HepG2 (cell line): ENCODE measurements at regions not wholly inside any gene's neighbourhood (a gene's known extent, or its start where the extent isn't known, plus 50 kb on each side); places are given as distances from the start of the nearest gene placed in this dataset.

Experiments
- CC2D1A ChIP-seq: sonication (generic); formaldehyde crosslinking; IDR thresholded peaks from 2 replicates; pipeline ENCODE4 v1.8.1; 2023; ENCODE audit warnings: mild to moderate bottlenecking, missing genetic modification reagents
- CREM ChIP-seq, 2 experiments: sonication (generic) in 1 of 2; formaldehyde crosslinking in 1 of 2; IDR thresholded peaks; 2 replicates each; pipeline versions ENCODE4 v1.4.0 to v1.6.1; 2016 to 2020; ENCODE audit warnings: antibody characterized with exemption in 1 of 2, mild to moderate bottlenecking in 1 of 2, missing genetic modification reagents in 1 of 2
- MAF1 ChIP-seq: sonication (generic); formaldehyde crosslinking; IDR thresholded peaks from 2 replicates; pipeline ENCODE4 v1.5.0; 2020; ENCODE audit warnings: missing genetic modification reagents, borderline replicate concordance
- MAZ ChIP-seq, 2 experiments: sonication (generic) in 1 of 2; formaldehyde crosslinking in 1 of 2; IDR thresholded peaks; 2 replicates each; pipeline versions ENCODE4 v1.5.0 to v1.6.1; 2012 to 2020; ENCODE audit warnings: low read depth in 2 of 2, mild to moderate bottlenecking in 2 of 2, borderline replicate concordance in 1 of 2, improper control_type of control experiment in 1 of 2, low read length in 1 of 2, missing genetic modification reagents in 1 of 2, moderate library complexity in 1 of 2
- NFE2 ChIP-seq: sonication (generic); formaldehyde crosslinking; IDR thresholded peaks from 2 replicates; pipeline ENCODE4 v1.4.0; 2020; ENCODE audit warnings: missing genetic modification reagents
- TRIM24 ChIP-seq: sonication (generic); formaldehyde crosslinking; IDR thresholded peaks from 2 replicates; pipeline ENCODE4 v1.8.0; 2022; ENCODE audit warnings: mild to moderate bottlenecking, missing genetic modification reagents
- ZBTB8A ChIP-seq: sonication (generic); formaldehyde crosslinking; IDR thresholded peaks from 2 replicates; pipeline ENCODE4 v1.4.0; 2020; ENCODE audit warnings: mild to moderate bottlenecking, low read depth, missing genetic modification reagents, borderline replicate concordance
- ZNF12 ChIP-seq: sonication (generic); formaldehyde crosslinking; IDR thresholded peaks from 2 replicates; pipeline ENCODE4 v1.5.0; 2020; ENCODE audit warnings: missing genetic modification reagents
- ZNF232 ChIP-seq: sonication (generic); formaldehyde crosslinking; IDR thresholded peaks from 2 replicates; pipeline ENCODE4 v1.4.0; 2020; ENCODE audit warnings: missing genetic modification reagents, borderline replicate concordance
- ZNF343 ChIP-seq: sonication (generic); formaldehyde crosslinking; IDR thresholded peaks from 2 replicates; pipeline ENCODE4 v1.4.0; 2020; ENCODE audit warnings: mild to moderate bottlenecking, missing genetic modification reagents
- ZNF556 ChIP-seq: sonication (generic); formaldehyde crosslinking; IDR thresholded peaks from 2 replicates; pipeline ENCODE4 v1.4.0; 2020; ENCODE audit warnings: mild to moderate bottlenecking, missing genetic modification reagents, borderline replicate concordance
- ZNF619 ChIP-seq: sonication (generic); formaldehyde crosslinking; IDR thresholded peaks from 2 replicates; pipeline ENCODE4 v1.4.0; 2020; ENCODE audit warnings: mild to moderate bottlenecking, missing genetic modification reagents
- ZNF672 ChIP-seq: sonication (generic); formaldehyde crosslinking; IDR thresholded peaks from 2 replicates; pipeline ENCODE4 v1.8.1; 2022; ENCODE audit warnings: missing genetic modification reagents
- ZNF737 ChIP-seq: sonication (generic); formaldehyde crosslinking; IDR thresholded peaks from 2 replicates; pipeline ENCODE4 v1.5.0; 2020; ENCODE audit warnings: missing genetic modification reagents, mild to moderate bottlenecking, borderline replicate concordance
- ZNF782 ChIP-seq: sonication (generic); formaldehyde crosslinking; IDR thresholded peaks from 2 replicates; pipeline ENCODE4 v1.4.0; 2020; ENCODE audit warnings: missing genetic modification reagents, mild to moderate bottlenecking, borderline replicate concordance
- TF ChIP-seq, protein P1 (sequence below): sonication (generic); formaldehyde crosslinking; IDR thresholded peaks from 2 replicates; pipeline ENCODE4 v1.5.0; 2020; ENCODE audit warnings: mild to moderate bottlenecking, missing genetic modification reagents, borderline replicate concordance
- TF ChIP-seq, protein P2 (sequence below): sonication (generic); formaldehyde crosslinking; IDR thresholded peaks from 2 replicates; pipeline ENCODE4 v1.8.1; 2023; ENCODE audit warnings: mild to moderate bottlenecking, moderate library complexity, missing genetic modification reagents
- TF ChIP-seq, protein P3 (sequence below): sonication (generic); formaldehyde crosslinking; IDR thresholded peaks from 2 replicates; pipeline ENCODE4 v1.8.1; 2023; ENCODE audit warnings: missing genetic modification reagents, mild to moderate bottlenecking, borderline replicate concordance
- TF ChIP-seq, protein P4 (sequence below): sonication (generic); IDR thresholded peaks from 2 replicates; pipeline ENCODE4 v1.6.1; 2016; ENCODE audit warnings: low read depth, borderline replicate concordance
- TF ChIP-seq, protein P5 (sequence below): sonication (generic); formaldehyde crosslinking; IDR thresholded peaks from 2 replicates; pipeline ENCODE4 v1.4.0; 2020; ENCODE audit warnings: mild to moderate bottlenecking, missing genetic modification reagents, borderline replicate concordance

DNA sequence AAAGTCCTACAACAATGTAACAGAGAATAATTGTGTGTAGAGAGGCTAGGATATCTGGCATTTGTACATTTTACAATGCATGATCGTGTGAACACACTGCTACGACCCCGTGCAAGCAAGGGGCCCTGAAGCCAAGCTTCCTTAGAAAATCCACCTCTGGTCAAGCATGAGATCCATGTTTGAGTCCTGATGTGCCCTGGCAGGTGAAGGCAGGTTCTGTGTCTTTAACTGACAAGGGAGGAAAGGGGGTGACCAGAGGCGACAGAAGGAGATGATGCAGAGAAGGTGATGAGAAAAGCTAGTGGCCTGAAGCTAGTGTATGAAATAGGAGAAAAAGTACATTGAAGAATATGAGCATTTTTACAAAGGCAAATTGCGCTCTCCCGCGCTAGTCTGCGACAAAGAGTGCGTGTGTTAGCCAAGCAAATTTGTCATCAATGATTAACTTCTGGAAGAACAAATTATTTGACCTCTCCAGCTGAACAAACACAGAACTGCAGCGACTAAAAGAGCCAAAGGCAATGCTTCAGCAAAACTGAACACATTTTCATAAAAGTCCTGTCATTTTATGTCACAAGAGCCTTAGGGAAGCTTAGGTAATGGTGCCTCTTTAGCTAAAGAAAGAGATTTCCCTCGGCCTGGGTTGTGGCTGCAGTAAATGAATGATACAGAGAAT lies 101.7 kb upstream of the DAPK1 start (continued):
- TF ChIP-seq, protein P1, sequence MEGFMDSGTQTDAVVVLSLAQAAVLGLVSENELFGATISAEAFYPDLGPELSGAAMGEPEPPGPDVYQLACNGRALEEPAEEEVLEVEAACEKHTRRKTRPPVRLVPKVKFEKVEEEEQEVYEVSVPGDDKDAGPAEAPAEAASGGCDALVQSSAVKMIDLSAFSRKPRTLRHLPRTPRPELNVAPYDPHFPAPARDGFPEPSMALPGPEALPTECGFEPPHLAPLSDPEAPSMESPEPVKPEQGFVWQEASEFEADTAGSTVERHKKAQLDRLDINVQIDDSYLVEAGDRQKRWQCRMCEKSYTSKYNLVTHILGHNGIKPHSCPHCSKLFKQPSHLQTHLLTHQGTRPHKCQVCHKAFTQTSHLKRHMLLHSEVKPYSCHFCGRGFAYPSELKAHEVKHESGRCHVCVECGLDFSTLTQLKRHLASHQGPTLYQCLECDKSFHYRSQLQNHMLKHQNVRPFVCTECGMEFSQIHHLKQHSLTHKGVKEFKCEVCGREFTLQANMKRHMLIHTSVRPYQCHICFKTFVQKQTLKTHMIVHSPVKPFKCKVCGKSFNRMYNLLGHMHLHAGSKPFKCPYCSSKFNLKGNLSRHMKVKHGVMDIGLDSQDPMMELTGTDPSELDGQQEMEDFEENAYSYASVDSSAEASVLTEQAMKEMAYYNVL (CRISPR knock-in tag): no peak
- TF ChIP-seq, protein P2, sequence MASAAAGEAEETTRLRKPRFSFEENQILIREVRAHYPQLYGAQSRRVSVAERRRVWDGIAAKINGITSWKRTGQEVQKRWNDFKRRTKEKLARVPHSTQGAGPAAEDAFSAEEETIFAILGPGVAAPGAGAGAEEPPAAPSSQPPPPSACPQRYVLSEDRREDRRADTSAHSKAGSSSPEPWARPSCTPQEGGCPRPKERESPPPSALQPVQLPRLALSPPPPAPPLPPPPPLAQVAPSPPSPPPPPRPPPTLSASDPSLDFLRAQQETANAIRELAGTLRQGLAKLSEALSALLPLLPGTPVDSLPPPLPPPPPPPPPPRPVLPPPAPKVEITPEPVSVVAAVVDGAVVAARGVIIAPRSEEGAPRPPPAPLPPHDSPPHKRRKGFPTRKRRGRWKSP: peak; percentile 99
- TF ChIP-seq MAZ (IDR thresholded peaks at IDR 0.05; ENCODE audit: borderline replicate concordance, low read depth, low read length): no peak
- peak; percentile 35; the same call in 1 of the 2 replicates for TF ChIP-seq MAZ (CRISPR knock-in tag; IDR thresholded peaks at IDR 0.05; ENCODE audit: low read depth)
- TF ChIP-seq, protein P3, sequence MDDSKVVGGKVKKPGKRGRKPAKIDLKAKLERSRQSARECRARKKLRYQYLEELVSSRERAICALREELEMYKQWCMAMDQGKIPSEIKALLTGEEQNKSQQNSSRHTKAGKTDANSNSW (CRISPR knock-in tag): no peak
- TF ChIP-seq MAF1 (CRISPR knock-in tag): no peak
- no peak for TF ChIP-seq ZNF232 (CRISPR knock-in tag)
- TF ChIP-seq, protein P4, sequence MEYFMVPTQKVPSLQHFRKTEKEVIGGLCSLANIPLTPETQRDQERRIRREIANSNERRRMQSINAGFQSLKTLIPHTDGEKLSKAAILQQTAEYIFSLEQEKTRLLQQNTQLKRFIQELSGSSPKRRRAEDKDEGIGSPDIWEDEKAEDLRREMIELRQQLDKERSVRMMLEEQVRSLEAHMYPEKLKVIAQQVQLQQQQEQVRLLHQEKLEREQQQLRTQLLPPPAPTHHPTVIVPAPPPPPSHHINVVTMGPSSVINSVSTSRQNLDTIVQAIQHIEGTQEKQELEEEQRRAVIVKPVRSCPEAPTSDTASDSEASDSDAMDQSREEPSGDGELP: peak; percentile 100
- TF ChIP-seq ZNF672 (CRISPR knock-in tag): no peak
- no peak for TF ChIP-seq NFE2 (CRISPR knock-in tag)
- no peak for TF ChIP-seq ZNF737 (CRISPR knock-in tag)
- no peak for TF ChIP-seq ZNF619 (CRISPR knock-in tag)
- TF ChIP-seq TRIM24 (CRISPR knock-in tag): no peak
- no peak for TF ChIP-seq ZNF782 (CRISPR knock-in tag)
- peak; percentile 38; the same call in 1 of the 2 replicates for TF ChIP-seq ZNF556 (CRISPR knock-in tag)
- TF ChIP-seq CC2D1A (CRISPR knock-in tag): no peak
- TF ChIP-seq ZBTB8A (CRISPR knock-in tag): no peak
- no peak for TF ChIP-seq ZNF343 (CRISPR knock-in tag)
- no peak for TF ChIP-seq CREM (IDR thresholded peaks at IDR 0.05)
- TF ChIP-seq CREM (CRISPR knock-in tag; IDR thresholded peaks at IDR 0.05): no peak
- 0 out of 2 replicates have a peak, but pooled peaks have one; percentile 18 for TF ChIP-seq ZNF12
- TF ChIP-seq, protein P5, sequence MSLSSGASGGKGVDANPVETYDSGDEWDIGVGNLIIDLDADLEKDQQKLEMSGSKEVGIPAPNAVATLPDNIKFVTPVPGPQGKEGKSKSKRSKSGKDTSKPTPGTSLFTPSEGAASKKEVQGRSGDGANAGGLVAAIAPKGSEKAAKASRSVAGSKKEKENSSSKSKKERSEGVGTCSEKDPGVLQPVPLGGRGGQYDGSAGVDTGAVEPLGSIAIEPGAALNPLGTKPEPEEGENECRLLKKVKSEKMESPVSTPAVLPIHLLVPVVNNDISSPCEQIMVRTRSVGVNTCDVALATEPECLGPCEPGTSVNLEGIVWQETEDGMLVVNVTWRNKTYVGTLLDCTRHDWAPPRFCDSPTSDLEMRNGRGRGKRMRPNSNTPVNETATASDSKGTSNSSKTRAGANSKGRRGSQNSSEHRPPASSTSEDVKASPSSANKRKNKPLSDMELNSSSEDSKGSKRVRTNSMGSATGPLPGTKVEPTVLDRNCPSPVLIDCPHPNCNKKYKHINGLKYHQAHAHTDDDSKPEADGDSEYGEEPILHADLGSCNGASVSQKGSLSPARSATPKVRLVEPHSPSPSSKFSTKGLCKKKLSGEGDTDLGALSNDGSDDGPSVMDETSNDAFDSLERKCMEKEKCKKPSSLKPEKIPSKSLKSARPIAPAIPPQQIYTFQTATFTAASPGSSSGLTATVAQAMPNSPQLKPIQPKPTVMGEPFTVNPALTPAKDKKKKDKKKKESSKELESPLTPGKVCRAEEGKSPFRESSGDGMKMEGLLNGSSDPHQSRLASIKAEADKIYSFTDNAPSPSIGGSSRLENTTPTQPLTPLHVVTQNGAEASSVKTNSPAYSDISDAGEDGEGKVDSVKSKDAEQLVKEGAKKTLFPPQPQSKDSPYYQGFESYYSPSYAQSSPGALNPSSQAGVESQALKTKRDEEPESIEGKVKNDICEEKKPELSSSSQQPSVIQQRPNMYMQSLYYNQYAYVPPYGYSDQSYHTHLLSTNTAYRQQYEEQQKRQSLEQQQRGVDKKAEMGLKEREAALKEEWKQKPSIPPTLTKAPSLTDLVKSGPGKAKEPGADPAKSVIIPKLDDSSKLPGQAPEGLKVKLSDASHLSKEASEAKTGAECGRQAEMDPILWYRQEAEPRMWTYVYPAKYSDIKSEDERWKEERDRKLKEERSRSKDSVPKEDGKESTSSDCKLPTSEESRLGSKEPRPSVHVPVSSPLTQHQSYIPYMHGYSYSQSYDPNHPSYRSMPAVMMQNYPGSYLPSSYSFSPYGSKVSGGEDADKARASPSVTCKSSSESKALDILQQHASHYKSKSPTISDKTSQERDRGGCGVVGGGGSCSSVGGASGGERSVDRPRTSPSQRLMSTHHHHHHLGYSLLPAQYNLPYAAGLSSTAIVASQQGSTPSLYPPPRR: peak; percentile 62; the same call in 1 of the 2 replicates
